DOHH2 (cell line): ENCODE measurements at regions not wholly inside any gene's neighbourhood (a gene's known extent, or its start where the extent isn't known, plus 50 kb on each side); places are given as distances from the start of the nearest gene placed in this dataset.
"Not testable (repeated sequence)": the region's sequence is repeated elsewhere in the genome, so short reads cannot be mapped to it uniquely, and the experiment has no call there.

Experiments used
- H3F3A ChIP-seq: fragments of 200-600 bp; sonication (generic), shearing (Covaris generic); 2 replicates; pipeline ENCODE4 v1.6.0; 2016; ENCODE audit warnings: antibody characterized with exemption, mild to moderate bottlenecking; ENCODE audit not compliant: control insufficient read depth, insufficient read depth
- H3K27ac ChIP-seq: fragments of 200-600 bp; sonication (generic); 2 replicates; pipeline ENCODE4 v1.5.1; 2014; ENCODE audit warnings: low read depth, mild to moderate bottlenecking, low read length, moderate library complexity
- H3K27me3 ChIP-seq: fragments of 200-600 bp; sonication (generic); 2 replicates; pipeline ENCODE4 v1.6.1; 2014; ENCODE audit warnings: mild to moderate bottlenecking, low read length, mixed read lengths; ENCODE audit not compliant: control insufficient read depth
- H3K36me3 ChIP-seq: fragments of 200-600 bp; sonication (generic); 2 replicates; pipeline ENCODE4 v1.6.1; 2014; ENCODE audit warnings: mild to moderate bottlenecking, low read length, moderate library complexity, mixed read lengths; ENCODE audit not compliant: control insufficient read depth
- H3K4me1 ChIP-seq: fragments of 200-600 bp; sonication (generic); 2 replicates; pipeline ENCODE4 v1.6.1; 2014; ENCODE audit warnings: mild to moderate bottlenecking, low read length, mixed read lengths; ENCODE audit not compliant: control insufficient read depth
- H3K4me2 ChIP-seq: fragments of 200-600 bp; sonication (generic); 2 replicates; pipeline ENCODE4 v1.6.0; 2014; ENCODE audit warnings: mild to moderate bottlenecking, low read length, moderate library complexity
- H3K4me3 ChIP-seq: fragments of 200-600 bp; sonication (generic); 2 replicates; pipeline ENCODE4 v1.5.1; 2014; ENCODE audit warnings: mild to moderate bottlenecking, low read length, mixed read lengths
- H3K79me2 ChIP-seq: fragments of 200-600 bp; sonication (generic); 2 replicates; pipeline ENCODE4 v1.6.1; 2014; ENCODE audit warnings: mild to moderate bottlenecking, low read length, mixed read lengths; ENCODE audit not compliant: control insufficient read depth
- H3K9me2 ChIP-seq: fragments of 200-600 bp; sonication (generic); replicated peaks from 2 replicates; pipeline ENCODE4 v1.6.1; 2014; ENCODE audit warnings: mild to moderate bottlenecking, low read length, mixed read lengths; ENCODE audit not compliant: control insufficient read depth
- H3K9me3 ChIP-seq: fragments of 200-600 bp; sonication (generic); 2 replicates; pipeline ENCODE4 v1.6.1; 2014; ENCODE audit warnings: antibody characterized with exemption, low read length, mixed read lengths; ENCODE audit not compliant: control insufficient read depth, insufficient read depth
- H4K20me1 ChIP-seq: fragments of 200-600 bp; sonication (generic); 2 replicates; pipeline ENCODE4 v1.6.0; 2014; ENCODE audit warnings: low read depth, mild to moderate bottlenecking, antibody characterized with exemption, low read length, moderate library complexity; ENCODE audit not compliant: control insufficient read depth, insufficient read depth
- CTCF ChIP-seq: fragments of 200-600 bp; sonication (generic); IDR thresholded peaks from one replicate; pipeline ENCODE4 v1.5.1; 2014; ENCODE audit warnings: antibody characterized with exemption, mild to moderate bottlenecking, low read depth, low read length; ENCODE audit not compliant: poor library complexity, severe bottlenecking
- EZH2phosphoT487 ChIP-seq: fragments of 200-600 bp; sonication (generic); IDR thresholded peaks from 2 replicates; pipeline ENCODE4 v1.6.1; 2017; ENCODE audit warnings: borderline replicate concordance, mild to moderate bottlenecking, antibody characterized with exemption, low read length, moderate library complexity, mixed read lengths

GRCh38 chr6:158895661-158896060 is 76.5 kb upstream of the EZR start:
- Histone ChIP-seq H3K27ac (no peak overlapping the region), H3K27me3 (no peaks in the 10 kb centered on the region), H3K9me2 (no peaks in the 10 kb centered on the region), H3K4me3 (no peak overlapping the region), H3K4me2 (no peak overlapping the region), H3K4me1 (no peaks in the 10 kb centered on the region), H3K9me3 (no peaks in the 10 kb centered on the region), H3F3A (no peaks in the 10 kb centered on the region; the same call in 1 of the 2 replicates), H3K79me2 (no peaks in the 10 kb centered on the region), H4K20me1 (no peaks in the 10 kb centered on the region), H3K36me3 (no peaks in the 10 kb centered on the region)
- TF ChIP-seq EZH2phosphoT487 (no peak), CTCF (no peak)

GRCh38 chr6:158894193-158894592 is 75.0 kb upstream of the EZR start:
- Histone ChIP-seq H3F3A (no peaks in the 10 kb centered on the region; the same call in 1 of the 2 replicates), H3K9me2 (no peaks in the 10 kb centered on the region), H3K36me3 (no peaks in the 10 kb centered on the region), H3K4me1 (peaks cover 9% of the 10 kb centered on the region), H4K20me1 (no peaks in the 10 kb centered on the region), H3K27me3 (no peaks in the 10 kb centered on the region), H3K27ac (no peak overlapping the region), H3K9me3 (no peaks in the 10 kb centered on the region), H3K79me2 (no peaks in the 10 kb centered on the region), H3K4me3 (no peak overlapping the region), H3K4me2 (no peak overlapping the region)
- TF ChIP-seq CTCF (no peak), EZH2phosphoT487 (no peak)

DNA sequence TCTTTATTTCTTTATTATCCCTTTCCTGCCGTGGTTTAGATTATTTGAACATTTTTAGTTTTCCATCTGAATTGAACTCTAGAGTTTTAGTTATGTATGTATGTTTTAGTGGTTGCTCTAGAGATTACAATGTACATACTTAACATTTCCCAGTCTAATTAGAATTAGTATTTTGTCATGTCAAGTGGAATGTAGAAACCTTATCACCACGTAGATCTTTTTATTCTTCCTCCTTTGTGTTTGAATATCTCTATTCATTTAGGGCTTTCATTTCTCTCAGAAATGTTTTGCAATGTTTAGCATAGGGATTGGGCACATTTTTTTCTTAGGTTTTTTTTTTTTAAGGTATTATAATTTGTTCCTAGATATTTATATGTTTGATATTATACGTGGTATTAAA is 73.1 kb upstream of the EZR start:
- TF ChIP-seq EZH2phosphoT487 (no peak), CTCF (no peak)
- no peaks in the 10 kb centered on the region; the same call in 1 of the 2 replicates for H3F3A ChIP-seq
- H4K20me1 ChIP-seq, result no peaks in the 10 kb centered on the region
- H3K9me2 ChIP-seq, result no peaks in the 10 kb centered on the region
- peaks cover 9% of the 10 kb centered on the region for H3K4me1 ChIP-seq
- no peaks in the 10 kb centered on the region for H3K9me3 ChIP-seq
- no peaks in the 10 kb centered on the region for H3K79me2 ChIP-seq
- no peaks in the 10 kb centered on the region for H3K36me3 ChIP-seq
- H3K27ac ChIP-seq, result no peak overlapping the region
- no peak overlapping the region for H3K4me3 ChIP-seq
- H3K4me2 ChIP-seq, result no peak overlapping the region
- H3K27me3 ChIP-seq, result no peaks in the 10 kb centered on the region

GRCh38 chr6:158891560-158891959 is 72.4 kb upstream of the EZR start:
- not testable (repeated sequence) for H3K36me3 ChIP-seq, H3K27ac ChIP-seq, H3K27me3 ChIP-seq, H3K4me2 ChIP-seq, H3K9me2 ChIP-seq, H3K4me3 ChIP-seq, H3K9me3 ChIP-seq, H3K4me1 ChIP-seq, H3K79me2 ChIP-seq, H4K20me1 ChIP-seq, H3F3A ChIP-seq

GRCh38 chr6:158888171-158888570 is 69.0 kb upstream of the EZR start:
- not testable (repeated sequence) for H3F3A ChIP-seq, H3K27ac ChIP-seq, H3K27me3 ChIP-seq, H3K4me3 ChIP-seq, H4K20me1 ChIP-seq, H3K4me1 ChIP-seq, H3K36me3 ChIP-seq, H3K9me3 ChIP-seq, H3K4me2 ChIP-seq, H3K9me2 ChIP-seq, H3K79me2 ChIP-seq

- H3F3A ChIP-seq, H3K27me3 ChIP-seq, H3K79me2 ChIP-seq, H4K20me1 ChIP-seq, H3K4me3 ChIP-seq, H3K36me3 ChIP-seq, H3K9me2 ChIP-seq, H3K4me1 ChIP-seq, H3K27ac ChIP-seq, H3K9me3 ChIP-seq, H3K4me2 ChIP-seq: not testable (repeated sequence)
Observed at GRCh38 chr6:158886346-158886977, 67.3 kb upstream of the EZR start.
